ENCODE measurements at regions not wholly inside any gene's neighbourhood (a gene's known extent, or its start where the extent isn't known, plus 50 kb on each side); places are given as distances from the start of the nearest gene placed in this dataset.

- no peak for ATAC-seq
- TF ChIP-seq ZNF8 (CRISPR knock-in tag; IDR thresholded peaks at IDR 0.05) (no peak), ZNF565 (CRISPR knock-in tag; conservative IDR thresholded peaks at IDR 0.05; ENCODE audit: low read depth) (no peak), BACH2 (CRISPR knock-in tag; IDR thresholded peaks at IDR 0.05; ENCODE audit: borderline replicate concordance) (no peak), ZC3H10 (CRISPR knock-in tag; IDR thresholded peaks at IDR 0.05) (no peak), PATZ1 (CRISPR knock-in tag; IDR thresholded peaks at IDR 0.05; ENCODE audit: borderline replicate concordance) (no peak), TOX (CRISPR knock-in tag; IDR thresholded peaks at IDR 0.05; ENCODE audit: borderline replicate concordance) (no peak), CSDC2 (CRISPR knock-in tag; IDR thresholded peaks at IDR 0.05) (no peak), ESRRG (CRISPR knock-in tag; IDR thresholded peaks at IDR 0.05) (no peak), OSR1 (CRISPR knock-in tag; IDR thresholded peaks at IDR 0.05) (no peak), ARNTL (CRISPR knock-in tag; IDR thresholded peaks at IDR 0.05; ENCODE audit: borderline replicate concordance, low read depth) (no peak), SNAI2 (CRISPR knock-in tag; IDR thresholded peaks at IDR 0.05) (no peak), PPARA (CRISPR knock-in tag; IDR thresholded peaks at IDR 0.05; ENCODE audit: borderline replicate concordance) (no peak), GLIS3 (CRISPR knock-in tag; IDR thresholded peaks at IDR 0.05) (no peak), ISL1 (CRISPR knock-in tag; IDR thresholded peaks at IDR 0.05) (no peak), CSRNP3 (CRISPR knock-in tag; IDR thresholded peaks at IDR 0.05) (no peak), POU6F1 (CRISPR knock-in tag; IDR thresholded peaks at IDR 0.05; ENCODE audit: borderline replicate concordance, low read depth) (no peak), ZFP30 (CRISPR knock-in tag; IDR thresholded peaks at IDR 0.05) (no peak), RARB (CRISPR knock-in tag; IDR thresholded peaks at IDR 0.05) (no peak)
These were observed 605.5 kb upstream of the CDH7 start for GRCh38 chr18:65145312-65145711.

- ATAC-seq: no peak
- no peak for TF ChIP-seq CREB5 (CRISPR knock-in tag; IDR thresholded peaks at IDR 0.05; ENCODE audit: low read depth)
- TF ChIP-seq POU6F1 (CRISPR knock-in tag; IDR thresholded peaks at IDR 0.05; ENCODE audit: borderline replicate concordance, low read depth): no peak
- TF ChIP-seq ZNF565 (CRISPR knock-in tag; conservative IDR thresholded peaks at IDR 0.05; ENCODE audit: low read depth): no peak
- no peak for TF ChIP-seq TOX (CRISPR knock-in tag; IDR thresholded peaks at IDR 0.05; ENCODE audit: borderline replicate concordance)
- no peak for TF ChIP-seq GLIS3 (CRISPR knock-in tag; IDR thresholded peaks at IDR 0.05)
- TF ChIP-seq ARNTL (CRISPR knock-in tag; IDR thresholded peaks at IDR 0.05; ENCODE audit: borderline replicate concordance, low read depth): no peak
- TF ChIP-seq RARB (CRISPR knock-in tag; IDR thresholded peaks at IDR 0.05): no peak
- no peak for TF ChIP-seq OSR1 (CRISPR knock-in tag; IDR thresholded peaks at IDR 0.05)
- no peak for TF ChIP-seq TSHZ2 (CRISPR knock-in tag; IDR thresholded peaks at IDR 0.05)
- TF ChIP-seq ZFP30 (CRISPR knock-in tag; IDR thresholded peaks at IDR 0.05): no peak
- TF ChIP-seq PATZ1 (CRISPR knock-in tag; IDR thresholded peaks at IDR 0.05; ENCODE audit: borderline replicate concordance): no peak
- TF ChIP-seq ISL1 (CRISPR knock-in tag; IDR thresholded peaks at IDR 0.05): no peak
- TF ChIP-seq BACH2 (CRISPR knock-in tag; IDR thresholded peaks at IDR 0.05; ENCODE audit: borderline replicate concordance): no peak
- no peak for TF ChIP-seq ESRRG (CRISPR knock-in tag; IDR thresholded peaks at IDR 0.05)
- TF ChIP-seq ZNF8 (CRISPR knock-in tag; IDR thresholded peaks at IDR 0.05): no peak
- TF ChIP-seq TCF4 (CRISPR knock-in tag; IDR thresholded peaks at IDR 0.05; ENCODE audit: borderline replicate concordance): no peak
- TF ChIP-seq CSRNP3 (CRISPR knock-in tag; IDR thresholded peaks at IDR 0.05): no peak
- TF ChIP-seq CSDC2 (CRISPR knock-in tag; IDR thresholded peaks at IDR 0.05): no peak
- TF ChIP-seq SNAI2 (CRISPR knock-in tag; IDR thresholded peaks at IDR 0.05): no peak
- TF ChIP-seq ZC3H10 (CRISPR knock-in tag; IDR thresholded peaks at IDR 0.05): no peak
These were observed 617.2 kb upstream of the CDH7 start for GRCh38 chr18:65133610-65134009.
